Ishikawa (cell line): ENCODE measurements at regions not wholly inside any gene's neighbourhood (a gene's known extent, or its start where the extent isn't known, plus 50 kb on each side); places are given as distances from the start of the nearest gene placed in this dataset.

Source experiments
- CEBPB ChIP-seq: IDR thresholded peaks from 2 replicates; pipeline ENCODE4 v1.6.1; 2012
- CREB1 ChIP-seq: IDR thresholded peaks from 2 replicates; pipeline ENCODE4 v1.6.1; 2012; ENCODE audit warnings: low read depth
- EGR1 ChIP-seq: IDR thresholded peaks from 2 replicates; pipeline ENCODE4 v1.6.1; 2012
- EP300 ChIP-seq: IDR thresholded peaks from 2 replicates; pipeline ENCODE4 v1.6.1; 2012; ENCODE audit warnings: borderline replicate concordance
- FOXM1 ChIP-seq: IDR thresholded peaks from 2 replicates; pipeline ENCODE4 v1.6.1; 2012; ENCODE audit warnings: low read depth, borderline replicate concordance
- NFIC ChIP-seq: IDR thresholded peaks from 2 replicates; pipeline ENCODE4 v1.6.1; 2012
- RAD21 ChIP-seq: IDR thresholded peaks from 2 replicates; pipeline ENCODE4 v1.6.1; 2012; ENCODE audit warnings: low read depth
- TAF1 ChIP-seq: IDR thresholded peaks from 2 replicates; pipeline ENCODE4 v1.6.1; 2012; ENCODE audit warnings: low read depth, mild to moderate bottlenecking
- TCF12 ChIP-seq: IDR thresholded peaks from 2 replicates; pipeline ENCODE4 v1.6.1; 2012; ENCODE audit warnings: low read depth
- TEAD4 ChIP-seq: IDR thresholded peaks from 2 replicates; pipeline ENCODE4 v1.6.1; 2012
- YY1 ChIP-seq: IDR thresholded peaks from 2 replicates; pipeline ENCODE4 v1.6.1; 2012; ENCODE audit warnings: low read depth
- ZBTB7A ChIP-seq: IDR thresholded peaks from 2 replicates; pipeline ENCODE4 v1.6.1; 2012; ENCODE audit warnings: low read depth
- TF ChIP-seq, protein P1 (sequence below): IDR thresholded peaks from 2 replicates; pipeline ENCODE4 v1.6.1; 2012; ENCODE audit warnings: low read depth, mild to moderate bottlenecking
- TF ChIP-seq, protein P2 (sequence below): IDR thresholded peaks from 2 replicates; pipeline ENCODE4 v1.6.1; 2012
- TF ChIP-seq, protein P3 (sequence below): IDR thresholded peaks from 2 replicates; pipeline ENCODE4 v1.6.1; 2012

DNA sequence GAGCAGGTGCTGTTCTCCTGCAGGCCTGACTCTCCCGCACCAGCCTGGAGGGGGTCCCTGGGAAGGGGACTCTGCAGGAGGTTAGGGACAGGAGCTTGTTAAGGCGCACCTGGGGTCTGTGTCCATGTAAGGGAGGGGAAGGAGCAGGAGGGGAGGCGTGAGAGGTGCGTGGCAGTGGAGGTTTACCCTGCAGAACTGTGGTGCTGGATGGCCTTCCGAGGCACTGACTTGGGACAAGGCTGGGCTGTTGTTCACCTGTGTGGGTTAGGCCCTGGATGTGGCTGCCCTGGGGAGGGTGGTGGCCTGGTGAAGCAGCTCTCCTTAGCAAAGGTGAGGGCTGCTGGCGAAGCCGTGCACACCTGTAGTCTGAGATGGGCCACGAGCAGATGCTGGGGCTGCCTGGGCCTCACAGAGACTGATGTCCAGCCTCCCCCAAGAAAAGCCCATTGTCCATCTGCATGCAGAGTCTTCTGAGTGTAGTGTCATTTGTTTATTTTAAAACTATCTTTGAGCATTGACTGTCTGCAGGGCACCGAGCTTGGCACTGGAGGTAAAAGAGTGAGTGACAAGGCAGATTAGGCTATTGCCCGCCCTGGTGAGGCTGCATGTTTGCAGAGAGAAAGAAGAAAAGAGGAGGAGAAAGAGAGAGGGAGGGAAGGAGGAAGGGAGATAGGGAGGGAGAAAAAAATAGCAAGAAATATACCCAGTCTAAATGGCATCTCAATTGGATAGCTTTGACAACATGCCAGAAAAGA, 225.3 kb downstream of the GLRX3 start:
- TF ChIP-seq CEBPB: no peak
- TF ChIP-seq ZBTB7A: no peak
- no peak for TF ChIP-seq FOXM1
- TF ChIP-seq EGR1: no peak
- no peak for TF ChIP-seq NFIC
- no peak for TF ChIP-seq TEAD4
- no peak for TF ChIP-seq EP300
- TF ChIP-seq, protein P1, sequence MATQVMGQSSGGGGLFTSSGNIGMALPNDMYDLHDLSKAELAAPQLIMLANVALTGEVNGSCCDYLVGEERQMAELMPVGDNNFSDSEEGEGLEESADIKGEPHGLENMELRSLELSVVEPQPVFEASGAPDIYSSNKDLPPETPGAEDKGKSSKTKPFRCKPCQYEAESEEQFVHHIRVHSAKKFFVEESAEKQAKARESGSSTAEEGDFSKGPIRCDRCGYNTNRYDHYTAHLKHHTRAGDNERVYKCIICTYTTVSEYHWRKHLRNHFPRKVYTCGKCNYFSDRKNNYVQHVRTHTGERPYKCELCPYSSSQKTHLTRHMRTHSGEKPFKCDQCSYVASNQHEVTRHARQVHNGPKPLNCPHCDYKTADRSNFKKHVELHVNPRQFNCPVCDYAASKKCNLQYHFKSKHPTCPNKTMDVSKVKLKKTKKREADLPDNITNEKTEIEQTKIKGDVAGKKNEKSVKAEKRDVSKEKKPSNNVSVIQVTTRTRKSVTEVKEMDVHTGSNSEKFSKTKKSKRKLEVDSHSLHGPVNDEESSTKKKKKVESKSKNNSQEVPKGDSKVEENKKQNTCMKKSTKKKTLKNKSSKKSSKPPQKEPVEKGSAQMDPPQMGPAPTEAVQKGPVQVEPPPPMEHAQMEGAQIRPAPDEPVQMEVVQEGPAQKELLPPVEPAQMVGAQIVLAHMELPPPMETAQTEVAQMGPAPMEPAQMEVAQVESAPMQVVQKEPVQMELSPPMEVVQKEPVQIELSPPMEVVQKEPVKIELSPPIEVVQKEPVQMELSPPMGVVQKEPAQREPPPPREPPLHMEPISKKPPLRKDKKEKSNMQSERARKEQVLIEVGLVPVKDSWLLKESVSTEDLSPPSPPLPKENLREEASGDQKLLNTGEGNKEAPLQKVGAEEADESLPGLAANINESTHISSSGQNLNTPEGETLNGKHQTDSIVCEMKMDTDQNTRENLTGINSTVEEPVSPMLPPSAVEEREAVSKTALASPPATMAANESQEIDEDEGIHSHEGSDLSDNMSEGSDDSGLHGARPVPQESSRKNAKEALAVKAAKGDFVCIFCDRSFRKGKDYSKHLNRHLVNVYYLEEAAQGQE: no peak
- TF ChIP-seq TAF1: no peak
- no peak for TF ChIP-seq RAD21
- TF ChIP-seq, protein P2, sequence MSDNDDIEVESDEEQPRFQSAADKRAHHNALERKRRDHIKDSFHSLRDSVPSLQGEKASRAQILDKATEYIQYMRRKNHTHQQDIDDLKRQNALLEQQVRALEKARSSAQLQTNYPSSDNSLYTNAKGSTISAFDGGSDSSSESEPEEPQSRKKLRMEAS: no peak
- no peak for TF ChIP-seq TCF12
- TF ChIP-seq YY1: no peak
- TF ChIP-seq, protein P3, sequence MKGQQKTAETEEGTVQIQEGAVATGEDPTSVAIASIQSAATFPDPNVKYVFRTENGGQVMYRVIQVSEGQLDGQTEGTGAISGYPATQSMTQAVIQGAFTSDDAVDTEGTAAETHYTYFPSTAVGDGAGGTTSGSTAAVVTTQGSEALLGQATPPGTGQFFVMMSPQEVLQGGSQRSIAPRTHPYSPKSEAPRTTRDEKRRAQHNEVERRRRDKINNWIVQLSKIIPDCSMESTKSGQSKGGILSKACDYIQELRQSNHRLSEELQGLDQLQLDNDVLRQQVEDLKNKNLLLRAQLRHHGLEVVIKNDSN: no peak
- no peak for TF ChIP-seq CREB1

DNA sequence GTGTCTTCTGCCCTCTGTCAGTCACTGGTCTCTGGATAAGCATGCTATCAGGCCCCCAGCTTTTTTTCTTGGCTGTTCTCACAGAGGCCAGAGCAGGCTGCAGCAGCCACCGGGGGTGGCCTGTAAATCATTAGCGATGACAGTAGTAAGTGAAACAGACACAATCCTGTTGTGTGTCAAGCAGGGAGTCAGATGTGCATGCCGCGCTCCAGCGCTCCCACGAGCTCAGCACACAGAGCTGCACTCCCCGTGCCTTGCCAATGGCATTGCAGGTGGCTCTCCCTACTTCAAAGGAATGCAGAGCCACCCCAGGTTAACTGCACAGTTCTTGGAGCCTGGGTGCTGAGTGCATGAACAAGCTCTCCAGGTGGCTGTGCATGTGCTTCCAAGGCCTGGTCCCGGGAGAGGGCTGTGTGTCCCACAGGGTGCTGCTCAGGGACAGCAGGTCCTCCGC, 226.1 kb downstream of the GLRX3 start:
- TF ChIP-seq TAF1 (no peak), YY1 (no peak), EP300 (no peak), RAD21 (no peak), NFIC (no peak), ZBTB7A (no peak), TEAD4 (no peak), CREB1 (no peak), CEBPB (no peak), EGR1 (no peak), FOXM1 (no peak)
- TF ChIP-seq, protein P2: no peak
- TF ChIP-seq, protein P1: no peak

DNA sequence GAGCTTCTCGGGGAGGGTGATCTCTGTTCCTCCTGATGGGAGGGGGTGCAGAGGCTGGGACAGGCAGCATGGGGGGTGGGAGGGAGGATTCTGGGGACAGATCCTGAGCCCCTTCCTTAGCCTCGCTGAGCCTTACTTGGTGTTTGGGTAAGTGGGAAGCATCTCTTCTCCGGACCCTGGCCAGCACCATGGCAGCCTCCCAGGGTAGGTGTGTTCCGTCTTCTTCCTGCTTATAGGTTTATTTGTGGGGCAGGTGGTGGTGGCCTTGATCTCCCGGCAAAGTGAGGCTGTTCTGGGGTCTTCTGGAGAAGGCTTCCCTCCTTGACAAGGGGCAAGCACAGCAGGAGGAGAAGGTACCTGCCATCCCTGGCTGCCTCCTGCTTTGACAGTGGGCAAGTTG, 226.9 kb downstream of the GLRX3 start:
- TF ChIP-seq, protein P2: no peak
- TF ChIP-seq, protein P3: no peak
- TF ChIP-seq CEBPB (no peak), TCF12 (no peak), YY1 (no peak), RAD21 (no peak), TAF1 (no peak), TEAD4 (no peak), CREB1 (no peak), EGR1 (no peak), ZBTB7A (no peak), NFIC (no peak), FOXM1 (no peak), EP300 (no peak)
- TF ChIP-seq, protein P1: no peak

DNA sequence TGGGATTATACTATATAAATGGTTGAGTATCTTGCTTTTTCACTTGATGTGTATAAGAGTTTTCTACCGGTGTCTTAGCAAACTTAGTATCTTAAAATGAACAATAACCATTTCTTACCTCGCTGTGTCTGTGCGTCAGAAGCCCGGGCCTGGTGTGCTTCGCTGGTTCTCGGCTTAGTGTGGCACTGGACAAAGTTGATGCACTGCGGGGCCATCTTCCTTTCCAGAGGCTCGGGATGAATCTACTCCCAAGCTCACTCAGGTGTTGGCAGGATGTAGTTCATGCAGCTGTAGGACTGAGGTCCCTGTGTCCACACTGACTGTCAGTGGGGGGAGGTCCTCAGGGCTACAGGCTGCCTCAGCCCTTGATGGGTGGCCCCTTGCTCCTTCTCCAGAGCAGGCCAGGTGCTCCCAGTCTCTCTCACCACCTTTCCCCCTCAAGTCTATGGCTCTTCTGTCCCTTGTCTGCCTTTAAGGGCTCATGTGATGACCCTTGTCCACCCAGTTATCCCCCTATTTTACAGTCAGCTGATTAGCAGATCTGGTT, 227.8 kb downstream of the GLRX3 start:
- TF ChIP-seq, protein P1: no peak
- TF ChIP-seq CEBPB (no peak), FOXM1 (no peak), EP300 (no peak), NFIC (no peak), TAF1 (no peak), ZBTB7A (no peak), RAD21 (no peak), TCF12 (no peak)
- TF ChIP-seq, protein P2: no peak
